Upper lobe of left lung (tissue), 4 donors: ENCODE measurements at regions not wholly inside any gene's neighbourhood (a gene's known extent, or its start where the extent isn't known, plus 50 kb on each side); places are given as distances from the start of the nearest gene placed in this dataset.

Experiments used
- EP300 ChIP-seq, 4 donors: sonication (generic); formaldehyde crosslinking; IDR thresholded peaks; one replicate each; pipeline ENCODE4 v1.5.1; 2017; ENCODE audit warnings: antibody characterized with exemption in 4 of 4, control low read depth in 2 of 4
- POLR2A ChIP-seq, 4 donors: fragments of 450-650 bp; IDR thresholded peaks; one replicate each; pipeline ENCODE4 v1.5.1; 2016 to 2017; ENCODE audit warnings: antibody characterized with exemption in 4 of 4, mild to moderate bottlenecking in 2 of 4
- TF ChIP-seq, protein P1 (sequence below), 6 experiments: fragments of 450-650 bp in 4 of 6; fragments of 200-600 bp in 2 of 6; sonication (generic) in 2 of 6; IDR thresholded peaks; one replicate each; pipeline ENCODE4 v1.5.1; 2016 to 2019; ENCODE audit warnings: antibody characterized with exemption in 6 of 6

DNA sequence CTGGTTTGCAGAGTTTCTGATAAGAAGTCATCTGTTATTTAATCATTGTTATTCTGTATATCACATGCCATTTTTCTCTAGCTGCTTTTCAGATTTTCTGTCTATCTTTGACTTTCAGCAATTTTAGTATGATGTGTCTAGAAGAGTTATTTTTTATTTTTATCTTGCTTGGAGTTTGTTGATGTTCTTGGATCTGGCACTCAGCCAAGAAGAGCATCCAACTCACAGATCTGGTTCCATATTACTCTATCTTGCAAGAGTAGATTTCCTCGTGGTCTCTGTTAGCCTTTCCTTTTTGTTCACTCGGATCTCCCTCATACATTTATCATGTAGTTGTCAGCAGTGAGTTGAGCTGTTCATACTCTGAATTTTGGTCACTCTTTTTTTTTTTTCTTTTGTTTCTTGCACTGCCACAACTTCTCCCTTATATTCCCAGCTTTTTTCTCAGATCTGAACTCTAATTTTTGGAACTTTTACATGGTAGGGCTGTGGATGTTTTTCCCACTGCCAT is 54.8 kb upstream of the CALCR start:
- TF ChIP-seq, protein P1, sequence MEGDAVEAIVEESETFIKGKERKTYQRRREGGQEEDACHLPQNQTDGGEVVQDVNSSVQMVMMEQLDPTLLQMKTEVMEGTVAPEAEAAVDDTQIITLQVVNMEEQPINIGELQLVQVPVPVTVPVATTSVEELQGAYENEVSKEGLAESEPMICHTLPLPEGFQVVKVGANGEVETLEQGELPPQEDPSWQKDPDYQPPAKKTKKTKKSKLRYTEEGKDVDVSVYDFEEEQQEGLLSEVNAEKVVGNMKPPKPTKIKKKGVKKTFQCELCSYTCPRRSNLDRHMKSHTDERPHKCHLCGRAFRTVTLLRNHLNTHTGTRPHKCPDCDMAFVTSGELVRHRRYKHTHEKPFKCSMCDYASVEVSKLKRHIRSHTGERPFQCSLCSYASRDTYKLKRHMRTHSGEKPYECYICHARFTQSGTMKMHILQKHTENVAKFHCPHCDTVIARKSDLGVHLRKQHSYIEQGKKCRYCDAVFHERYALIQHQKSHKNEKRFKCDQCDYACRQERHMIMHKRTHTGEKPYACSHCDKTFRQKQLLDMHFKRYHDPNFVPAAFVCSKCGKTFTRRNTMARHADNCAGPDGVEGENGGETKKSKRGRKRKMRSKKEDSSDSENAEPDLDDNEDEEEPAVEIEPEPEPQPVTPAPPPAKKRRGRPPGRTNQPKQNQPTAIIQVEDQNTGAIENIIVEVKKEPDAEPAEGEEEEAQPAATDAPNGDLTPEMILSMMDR (IDR thresholded peaks at IDR 0.05) = no peak
- no peak for TF ChIP-seq EP300 (IDR thresholded peaks at IDR 0.05)
- no peak for TF ChIP-seq POLR2A (IDR thresholded peaks at IDR 0.05)
